Esophagus squamous epithelium (tissue), 4 donors: ENCODE measurements at regions not wholly inside any gene's neighbourhood (a gene's known extent, or its start where the extent isn't known, plus 50 kb on each side); places are given as distances from the start of the nearest gene placed in this dataset.

Experiments used
- CTCF ChIP-seq, 6 experiments: fragments of 450-650 bp in 4 of 6; fragments of 200-600 bp in 2 of 6; sonication (generic) in 2 of 6; IDR thresholded peaks; one replicate each; pipeline ENCODE4 v1.5.1; 2016 to 2019; ENCODE audit warnings: antibody characterized with exemption in 6 of 6, mild to moderate bottlenecking in 4 of 6, moderate library complexity in 4 of 6
- POLR2A ChIP-seq, 4 donors: fragments of 450-650 bp; IDR thresholded peaks; one replicate each; pipeline ENCODE4 v1.6.1; 2017; ENCODE audit warnings: antibody characterized with exemption in 4 of 4, mild to moderate bottlenecking in 4 of 4, moderate library complexity in 3 of 4

- TF ChIP-seq CTCF (IDR thresholded peaks at IDR 0.05) (no peak), POLR2A (IDR thresholded peaks at IDR 0.05) (no peak)
Observed at GRCh38 chr22:26912655-26913345, 255.4 kb downstream of the MIAT start.
